ENCODE measurements at regions not wholly inside any gene's neighbourhood (a gene's known extent, or its start where the extent isn't known, plus 50 kb on each side); places are given as distances from the start of the nearest gene placed in this dataset.
"Not testable (repeated sequence)": the region's sequence is repeated elsewhere in the genome, so short reads cannot be mapped to it uniquely, and the experiment has no call there.

- Histone ChIP-seq H3K27me3 (ENCODE audit: control insufficient read depth in 1 of 2, insufficient read depth in 2 of 2, low read length in 2 of 2) (no peaks in the 10 kb centered on the region), H3K9ac (ENCODE audit: low read length in 2 of 2) (no peak overlapping the region), H3K4me3 (ENCODE audit: low read length in 2 of 2) (no peak overlapping the region), H3K9me3 (ENCODE audit: control insufficient read depth in 2 of 2, low read length in 2 of 2) (peaks cover 4 to 15% of the 10 kb centered on the region in 2 donors), H3K4me1 (ENCODE audit: control insufficient read depth, insufficient read depth, low read length) (no peaks in the 10 kb centered on the region), H3K27ac (ENCODE audit: low read length) (no peak overlapping the region), H3K36me3 (ENCODE audit: control insufficient read depth in 2 of 2, insufficient read depth in 2 of 2, low read length in 2 of 2) (no peaks in the 10 kb centered on the region)
Measured at GRCh38 chr12:61282790-61283575, 977.2 kb upstream of the USP15 start.

- H3K36me3 ChIP-seq (ENCODE audit: control insufficient read depth in 2 of 2, insufficient read depth in 2 of 2, low read length in 2 of 2) = no peaks in the 10 kb centered on the region
- H3K27ac ChIP-seq (ENCODE audit: low read length) = no peak overlapping the region
- H3K9me3 ChIP-seq (ENCODE audit: control insufficient read depth in 2 of 2, low read length in 2 of 2) = peaks cover 0 to 11% of the 10 kb centered on the region in 2 donors
- H3K4me3 ChIP-seq (ENCODE audit: low read length in 2 of 2) = no peak overlapping the region
- H3K27me3 ChIP-seq (ENCODE audit: control insufficient read depth in 1 of 2, insufficient read depth in 2 of 2, low read length in 2 of 2) = no peaks in the 10 kb centered on the region
- no peaks in the 10 kb centered on the region for H3K4me1 ChIP-seq (ENCODE audit: control insufficient read depth, insufficient read depth, low read length)
- H3K9ac ChIP-seq (ENCODE audit: low read length in 2 of 2) = no peak overlapping the region
Measured at GRCh38 chr12:61290473-61290872, 969.7 kb upstream of the USP15 start.

GRCh38 chr12:61291647-61292046, 968.6 kb upstream of the USP15 start:
- Histone ChIP-seq H3K36me3 (ENCODE audit: control insufficient read depth in 2 of 2, insufficient read depth in 2 of 2, low read length in 2 of 2) (no peaks in the 10 kb centered on the region), H3K27me3 (ENCODE audit: control insufficient read depth in 1 of 2, insufficient read depth in 2 of 2, low read length in 2 of 2) (no peaks in the 10 kb centered on the region), H3K27ac (ENCODE audit: low read length) (no peak overlapping the region), H3K4me1 (ENCODE audit: control insufficient read depth, insufficient read depth, low read length) (no peaks in the 10 kb centered on the region), H3K9me3 (ENCODE audit: control insufficient read depth in 2 of 2, low read length in 2 of 2) (peaks cover 0 to 3% of the 10 kb centered on the region in 2 donors), H3K4me3 (ENCODE audit: low read length in 2 of 2) (no peak overlapping the region), H3K9ac (ENCODE audit: low read length in 2 of 2) (no peak overlapping the region)

- not testable (repeated sequence) for H3K36me3 ChIP-seq (ENCODE audit: control insufficient read depth in 2 of 2, insufficient read depth in 2 of 2, low read length in 2 of 2); H3K27me3 ChIP-seq (ENCODE audit: control insufficient read depth in 1 of 2, insufficient read depth in 2 of 2, low read length in 2 of 2); H3K9me3 ChIP-seq (ENCODE audit: control insufficient read depth in 2 of 2, low read length in 2 of 2); H3K27ac ChIP-seq (ENCODE audit: low read length); H3K9ac ChIP-seq (ENCODE audit: low read length in 2 of 2); H3K4me3 ChIP-seq (ENCODE audit: low read length in 2 of 2); H3K4me1 ChIP-seq (ENCODE audit: control insufficient read depth, insufficient read depth, low read length)
Measured at GRCh38 chr12:61294011-61294410, 966.2 kb upstream of the USP15 start.

- no peaks in the 10 kb centered on the region for H3K4me1 ChIP-seq (ENCODE audit: control insufficient read depth, insufficient read depth, low read length)
- H3K9ac ChIP-seq (ENCODE audit: low read length in 2 of 2) = no peak overlapping the region
- H3K4me3 ChIP-seq (ENCODE audit: low read length in 2 of 2) = no peak overlapping the region
- no peaks in the 10 kb centered on the region for H3K27me3 ChIP-seq (ENCODE audit: control insufficient read depth in 1 of 2, insufficient read depth in 2 of 2, low read length in 2 of 2)
- H3K27ac ChIP-seq (ENCODE audit: low read length) = no peak overlapping the region
- H3K36me3 ChIP-seq (ENCODE audit: control insufficient read depth in 2 of 2, insufficient read depth in 2 of 2, low read length in 2 of 2) = no peaks in the 10 kb centered on the region
- H3K9me3 ChIP-seq (ENCODE audit: control insufficient read depth in 2 of 2, low read length in 2 of 2) = no peaks in the 10 kb centered on the region
Measured at GRCh38 chr12:61301817-61302216, 958.4 kb upstream of the USP15 start.

- no peaks in the 10 kb centered on the region for H3K36me3 ChIP-seq (ENCODE audit: control insufficient read depth in 2 of 2, insufficient read depth in 2 of 2, low read length in 2 of 2)
- no peaks in the 10 kb centered on the region for H3K27me3 ChIP-seq (ENCODE audit: control insufficient read depth in 1 of 2, insufficient read depth in 2 of 2, low read length in 2 of 2)
- no peaks in the 10 kb centered on the region for H3K9me3 ChIP-seq (ENCODE audit: control insufficient read depth in 2 of 2, low read length in 2 of 2)
- H3K9ac ChIP-seq (ENCODE audit: low read length in 2 of 2) = no peak overlapping the region
- no peak overlapping the region for H3K27ac ChIP-seq (ENCODE audit: low read length)
- H3K4me1 ChIP-seq (ENCODE audit: control insufficient read depth, insufficient read depth, low read length) = no peaks in the 10 kb centered on the region
- H3K4me3 ChIP-seq (ENCODE audit: low read length in 2 of 2) = no peak overlapping the region
Measured at GRCh38 chr12:61302282-61302681, 957.9 kb upstream of the USP15 start.

GRCh38 chr12:61308220-61308619, 952.0 kb upstream of the USP15 start:
- Histone ChIP-seq H3K36me3 (ENCODE audit: control insufficient read depth in 2 of 2, insufficient read depth in 2 of 2, low read length in 2 of 2) (no peaks in the 10 kb centered on the region), H3K9ac (ENCODE audit: low read length in 2 of 2) (no peak overlapping the region), H3K27me3 (ENCODE audit: control insufficient read depth in 1 of 2, insufficient read depth in 2 of 2, low read length in 2 of 2) (no peaks in the 10 kb centered on the region), H3K27ac (ENCODE audit: low read length) (no peak overlapping the region), H3K4me1 (ENCODE audit: control insufficient read depth, insufficient read depth, low read length) (no peaks in the 10 kb centered on the region), H3K4me3 (ENCODE audit: low read length in 2 of 2) (no peak overlapping the region), H3K9me3 (ENCODE audit: control insufficient read depth in 2 of 2, low read length in 2 of 2) (no peaks in the 10 kb centered on the region)

GRCh38 chr12:61311413-61311812, 948.8 kb upstream of the USP15 start:
- Histone ChIP-seq H3K36me3 (ENCODE audit: control insufficient read depth in 2 of 2, insufficient read depth in 2 of 2, low read length in 2 of 2) (no peaks in the 10 kb centered on the region), H3K4me1 (ENCODE audit: control insufficient read depth, insufficient read depth, low read length) (no peaks in the 10 kb centered on the region), H3K27ac (ENCODE audit: low read length) (no peak overlapping the region), H3K27me3 (ENCODE audit: control insufficient read depth in 1 of 2, insufficient read depth in 2 of 2, low read length in 2 of 2) (no peaks in the 10 kb centered on the region), H3K4me3 (ENCODE audit: low read length in 2 of 2) (no peak overlapping the region), H3K9ac (ENCODE audit: low read length in 2 of 2) (no peak overlapping the region), H3K9me3 (ENCODE audit: control insufficient read depth in 2 of 2, low read length in 2 of 2) (peaks cover 0 to 2% of the 10 kb centered on the region in 2 donors)

- no peak overlapping the region for H3K4me3 ChIP-seq (ENCODE audit: low read length in 2 of 2)
- H3K9me3 ChIP-seq (ENCODE audit: control insufficient read depth in 2 of 2, low read length in 2 of 2) = no peaks in the 10 kb centered on the region
- H3K9ac ChIP-seq (ENCODE audit: low read length in 2 of 2) = no peak overlapping the region
- H3K36me3 ChIP-seq (ENCODE audit: control insufficient read depth in 2 of 2, insufficient read depth in 2 of 2, low read length in 2 of 2) = no peaks in the 10 kb centered on the region
- H3K4me1 ChIP-seq (ENCODE audit: control insufficient read depth, insufficient read depth, low read length) = no peaks in the 10 kb centered on the region
- H3K27me3 ChIP-seq (ENCODE audit: control insufficient read depth in 1 of 2, insufficient read depth in 2 of 2, low read length in 2 of 2) = no peaks in the 10 kb centered on the region
- H3K27ac ChIP-seq (ENCODE audit: low read length) = no peak overlapping the region
Measured at GRCh38 chr12:61348871-61349270, 911.3 kb upstream of the USP15 start.

GRCh38 chr12:61355105-61355504, 905.1 kb upstream of the USP15 start:
- Histone ChIP-seq H3K4me3 (ENCODE audit: low read length in 2 of 2) (no peak overlapping the region), H3K9me3 (ENCODE audit: control insufficient read depth in 2 of 2, low read length in 2 of 2) (no peaks in the 10 kb centered on the region), H3K27ac (ENCODE audit: low read length) (no peak overlapping the region), H3K9ac (ENCODE audit: low read length in 2 of 2) (no peak overlapping the region), H3K36me3 (ENCODE audit: control insufficient read depth in 2 of 2, insufficient read depth in 2 of 2, low read length in 2 of 2) (no peaks in the 10 kb centered on the region), H3K27me3 (ENCODE audit: control insufficient read depth in 1 of 2, insufficient read depth in 2 of 2, low read length in 2 of 2) (no peaks in the 10 kb centered on the region), H3K4me1 (ENCODE audit: control insufficient read depth, insufficient read depth, low read length) (no peaks in the 10 kb centered on the region)

GRCh38 chr12:61356485-61356884, 903.7 kb upstream of the USP15 start:
- Histone ChIP-seq H3K27ac (ENCODE audit: low read length) (no peak overlapping the region), H3K27me3 (ENCODE audit: control insufficient read depth in 1 of 2, insufficient read depth in 2 of 2, low read length in 2 of 2) (no peaks in the 10 kb centered on the region), H3K36me3 (ENCODE audit: control insufficient read depth in 2 of 2, insufficient read depth in 2 of 2, low read length in 2 of 2) (no peaks in the 10 kb centered on the region), H3K9ac (ENCODE audit: low read length in 2 of 2) (no peak overlapping the region), H3K4me1 (ENCODE audit: control insufficient read depth, insufficient read depth, low read length) (no peaks in the 10 kb centered on the region), H3K4me3 (ENCODE audit: low read length in 2 of 2) (no peak overlapping the region), H3K9me3 (ENCODE audit: control insufficient read depth in 2 of 2, low read length in 2 of 2) (no peaks in the 10 kb centered on the region)

Data from stomach smooth muscle (tissue), 2 donors.